ENCODE measurements at regions not wholly inside any gene's neighbourhood (a gene's known extent, or its start where the extent isn't known, plus 50 kb on each side); places are given as distances from the start of the nearest gene placed in this dataset.

GRCh38 chr14:105793836-105794235 is 267.5 kb downstream of the TMEM121 start:
- no CpG with 5 or more reads among the region's 4 CpGs for WGBS (ENCODE audit: insufficient coverage)
- Histone ChIP-seq H3K79me2 (ENCODE audit: control insufficient read depth, insufficient read depth, low read length) (peaks cover 3% of the 10 kb centered on the region), H3K36me3 (replicated peaks in 1 of 2; ENCODE audit: control extremely low read depth in 1 of 2, control insufficient read depth in 1 of 2, extremely low read depth in 1 of 2, insufficient read depth in 2 of 2, low read length in 1 of 2) (no peaks in the 10 kb centered on the region), H3K9ac (ENCODE audit: low read length) (no peak overlapping the region), H3K27ac (ENCODE audit: low read length in 2 of 2) (peak overlapping the region in 1 of 2 donors; percentile 12), H3K4me2 (replicated peaks; ENCODE audit: low read depth, low read length, poor library complexity, severe bottlenecking) (peak overlapping the region; percentile 52), H3K9me3 (ENCODE audit: control extremely low read depth in 1 of 3, control insufficient read depth in 2 of 3, insufficient read depth in 1 of 3, low read length in 2 of 3) (peaks cover 0 to 16% (median 1%) of the 10 kb centered on the region in 3 donors), H3K4me1 (ENCODE audit: control insufficient read depth in 2 of 2, insufficient read depth in 2 of 2, low read length in 2 of 2) (peaks cover 12 to 19% of the 10 kb centered on the region in 2 donors), H3K4me3 (ENCODE audit: control extremely low read depth in 1 of 5, extremely low read depth in 1 of 5, insufficient read depth in 1 of 5, low read depth in 2 of 5, low read length in 4 of 5) (no peak overlapping the region), H3K27me3 (replicated peaks in 1 of 4; ENCODE audit: control extremely low read depth in 1 of 4, control insufficient read depth in 3 of 4, insufficient read depth in 4 of 4, low read length in 3 of 4) (no peaks in the 10 kb centered on the region), H4K20me1 (ENCODE audit: control insufficient read depth, insufficient read depth, low read length, poor library complexity, severe bottlenecking) (no peaks in the 10 kb centered on the region), H2AFZ (ENCODE audit: insufficient read depth, low read depth, low read length, poor library complexity, severe bottlenecking) (no peak overlapping the region)
- H3K4me3 Mint-ChIP-seq: peak overlapping the region; percentile 54
- peaks cover 3% of the 10 kb centered on the region for H3K9me3 Mint-ChIP-seq (ENCODE audit: insufficient read depth)
- ChIA-PET POLR2A (no interaction called here), CTCF (no interaction called here)
- peak overlapping the region; percentile 38 for H3K27ac Mint-ChIP-seq
- H3K4me1 Mint-ChIP-seq: peaks cover 16% of the 10 kb centered on the region
- H3K27me3 Mint-ChIP-seq: no peaks in the 10 kb centered on the region
- ATAC-seq (ENCODE audit: low read depth): no peak
- no peak for DNase-seq
- TF ChIP-seq CTCF (IDR thresholded peaks at IDR 0.05): no peak
- TF ChIP-seq EZH2 (IDR thresholded peaks at IDR 0.05; ENCODE audit: borderline replicate concordance, insufficient read depth, low read depth, low read length, poor library complexity, severe bottlenecking): no peak
- intact Hi-C loops (cut with micrococcal nuclease): loop anchor here (10.0 kb wide), 1 partner anchor 51 kb away; no protein-coding TSS in a partner anchor

GRCh38 chr14:105797546-105797945 is 271.2 kb downstream of the TMEM121 start:
- H2AFZ ChIP-seq (ENCODE audit: insufficient read depth, low read depth, low read length, poor library complexity, severe bottlenecking): no peak overlapping the region
- Mint-ChIP-seq H3K4me1 (peaks cover 18% of the 10 kb centered on the region), H3K27ac (no peak overlapping the region), H3K4me3 (no peak overlapping the region), H3K9me3 (ENCODE audit: insufficient read depth) (peaks cover 3% of the 10 kb centered on the region), H3K27me3 (no peaks in the 10 kb centered on the region)
- H3K4me3 ChIP-seq (ENCODE audit: control extremely low read depth in 1 of 5, extremely low read depth in 1 of 5, insufficient read depth in 1 of 5, low read depth in 2 of 5, low read length in 4 of 5): no peak overlapping the region
- no peak for DNase-seq
- CTCF ChIA-PET: no interaction called here
- H4K20me1 ChIP-seq (ENCODE audit: control insufficient read depth, insufficient read depth, low read length, poor library complexity, severe bottlenecking): no peaks in the 10 kb centered on the region
- peaks cover 6% of the 10 kb centered on the region for H3K79me2 ChIP-seq (ENCODE audit: control insufficient read depth, insufficient read depth, low read length)
- TF ChIP-seq EZH2 (IDR thresholded peaks at IDR 0.05; ENCODE audit: borderline replicate concordance, insufficient read depth, low read depth, low read length, poor library complexity, severe bottlenecking) (no peak), CTCF (IDR thresholded peaks at IDR 0.05) (no peak)
- 100% methylated on average over 1 of the region's 1 CpG for WGBS (ENCODE audit: insufficient coverage)
- H3K9ac ChIP-seq (ENCODE audit: low read length): no peak overlapping the region
- no peak overlapping the region for H3K4me2 ChIP-seq (replicated peaks; ENCODE audit: low read depth, low read length, poor library complexity, severe bottlenecking)
- intact Hi-C loops (cut with micrococcal nuclease): loop anchor here (10.0 kb wide), 1 partner anchor 47 kb away; no protein-coding TSS in a partner anchor
- ATAC-seq (ENCODE audit: low read depth): no peak
- H3K36me3 ChIP-seq (replicated peaks in 1 of 2; ENCODE audit: control extremely low read depth in 1 of 2, control insufficient read depth in 1 of 2, extremely low read depth in 1 of 2, insufficient read depth in 2 of 2, low read length in 1 of 2): no peaks in the 10 kb centered on the region
- no peak overlapping the region for H3K27ac ChIP-seq (ENCODE audit: low read length in 2 of 2)
- no peaks in the 10 kb centered on the region for H3K27me3 ChIP-seq (replicated peaks in 1 of 4; ENCODE audit: control extremely low read depth in 1 of 4, control insufficient read depth in 3 of 4, insufficient read depth in 4 of 4, low read length in 3 of 4)
- peaks cover 0 to 10% (median 2%) of the 10 kb centered on the region in 3 donors for H3K9me3 ChIP-seq (ENCODE audit: control extremely low read depth in 1 of 3, control insufficient read depth in 2 of 3, insufficient read depth in 1 of 3, low read length in 2 of 3)
- peaks cover 12 to 19% of the 10 kb centered on the region in 2 donors for H3K4me1 ChIP-seq (ENCODE audit: control insufficient read depth in 2 of 2, insufficient read depth in 2 of 2, low read length in 2 of 2)
- POLR2A ChIA-PET: no interaction called here
